HG03103 (cell line): ENCODE measurements at regions not wholly inside any gene's neighbourhood (a gene's known extent, or its start where the extent isn't known, plus 50 kb on each side); places are given as distances from the start of the nearest gene placed in this dataset.

Source experiments
- ATAC-seq: cut with Tn5 transposase; IDR thresholded peaks from one replicate; pipeline ENCODE4 v1.9.1; 2021; ENCODE audit warnings: low read depth; ENCODE audit not compliant: unreplicated experiment

DNA sequence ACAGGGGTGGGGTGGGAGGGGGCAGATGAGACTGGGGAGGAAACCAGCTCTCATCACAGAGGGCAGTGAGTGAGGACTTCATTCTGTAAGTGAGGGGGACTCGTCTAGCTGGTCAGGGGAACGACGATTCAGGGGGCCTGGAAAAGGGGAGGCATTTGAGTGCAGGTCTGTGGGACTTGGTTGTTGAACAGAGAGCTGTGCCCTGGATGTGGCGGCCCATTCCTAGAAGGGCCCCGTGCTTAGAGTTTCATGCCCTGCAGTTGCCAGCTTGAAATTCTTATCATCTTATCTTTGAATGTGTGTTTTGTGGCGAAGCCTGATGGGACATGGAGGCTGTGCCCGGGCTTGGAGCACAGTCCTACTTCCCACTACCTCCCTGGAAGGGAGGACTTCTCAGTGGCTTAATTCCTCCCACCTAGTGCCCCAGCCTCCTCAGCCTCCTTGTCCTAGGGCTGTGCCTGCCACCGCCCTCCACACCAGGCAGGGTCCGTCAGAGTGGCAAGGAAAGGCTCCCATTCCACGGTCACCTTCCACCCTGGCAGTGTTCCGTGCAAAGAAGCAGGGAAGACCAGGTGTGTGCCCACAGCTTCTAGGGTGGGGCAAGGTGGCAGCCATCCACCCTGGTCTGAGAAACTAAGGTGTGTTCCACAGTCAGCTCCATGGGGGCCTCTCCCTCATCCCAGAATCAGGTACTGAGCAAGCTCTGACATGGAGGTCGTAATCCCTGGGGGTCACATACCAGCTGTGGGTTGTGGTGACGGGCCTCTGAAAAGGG is 59.7 kb upstream of the LMO1 start:
- no peak for ATAC-seq

DNA sequence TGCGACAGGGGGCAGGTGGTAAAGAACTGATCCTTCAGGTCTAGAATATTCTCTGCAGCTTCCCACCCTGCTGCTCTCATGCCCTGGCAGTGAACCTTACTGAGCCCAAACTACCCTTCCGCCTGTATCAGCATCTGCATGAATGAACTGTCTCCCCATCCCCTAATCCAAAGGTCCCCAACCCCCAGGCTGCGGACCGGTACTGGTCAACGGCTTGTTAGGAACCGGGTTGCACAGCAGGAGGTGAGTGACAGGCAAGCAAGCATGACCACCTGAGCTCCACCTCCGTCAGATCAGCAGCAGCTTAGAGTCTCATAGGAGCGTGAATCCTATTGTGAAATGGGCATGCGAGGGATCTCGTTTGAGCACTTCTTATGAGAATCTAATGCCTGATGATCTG is 58.2 kb upstream of the LMO1 start:
- no peak for ATAC-seq

DNA sequence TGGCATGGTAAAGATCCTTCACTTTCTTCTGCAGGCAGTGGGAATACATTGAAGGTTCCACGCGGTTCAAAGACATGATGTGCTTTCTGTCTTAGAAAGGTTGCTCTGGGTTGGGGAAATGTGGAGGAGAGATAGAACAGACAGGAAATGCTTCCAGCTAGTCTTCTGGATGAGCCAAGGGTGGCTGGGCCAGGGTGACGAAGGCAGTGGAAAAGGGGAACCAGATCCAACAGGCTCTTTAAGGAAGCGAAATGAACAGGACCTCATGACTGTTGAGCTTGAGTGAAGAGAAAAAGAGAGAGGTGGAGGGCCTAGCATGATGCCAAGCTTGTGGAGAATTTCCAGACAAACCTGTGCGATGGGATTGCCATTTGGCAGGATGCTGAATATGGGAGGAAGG is 56.4 kb upstream of the LMO1 start:
- no peak for ATAC-seq

DNA sequence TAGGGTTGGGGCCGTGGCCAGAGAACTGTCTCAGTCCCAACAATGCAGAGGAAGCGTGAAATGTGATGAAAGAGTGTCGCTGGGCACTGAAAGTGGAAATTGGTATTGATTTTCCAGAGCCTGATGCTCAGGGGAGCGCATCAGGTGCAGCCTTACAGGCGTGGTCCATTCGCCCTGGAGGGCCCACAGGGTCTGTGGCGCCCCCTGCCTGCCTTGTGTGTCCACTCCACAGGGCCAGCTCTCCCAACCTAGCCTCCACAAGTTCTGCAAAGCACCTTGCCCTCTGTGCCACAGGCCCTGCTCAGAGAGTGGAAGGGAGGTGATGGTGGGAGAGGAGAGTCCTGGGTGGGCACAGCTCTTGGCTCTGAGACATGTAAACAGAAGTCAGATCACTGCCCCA is 54.9 kb upstream of the LMO1 start:
- no peak for ATAC-seq

DNA sequence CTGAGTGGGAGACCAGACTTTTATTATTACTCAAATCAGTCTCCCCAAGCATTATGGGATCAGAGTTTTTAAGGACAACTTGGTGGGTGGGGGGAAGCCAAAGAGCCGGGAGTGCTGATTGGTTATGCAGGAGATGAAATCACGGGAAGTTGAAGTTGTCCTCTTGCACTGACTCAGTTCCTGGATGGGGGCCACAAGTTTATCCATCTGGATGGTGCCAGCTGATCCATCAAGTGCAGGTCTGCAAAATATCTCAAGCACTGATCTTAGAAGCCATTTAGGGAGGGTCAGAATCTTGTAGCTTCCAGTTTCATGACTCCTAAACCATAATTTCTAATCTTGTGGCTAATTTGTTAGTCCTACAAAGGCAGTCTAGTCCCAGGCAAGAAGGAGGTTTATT is 53.5 kb upstream of the LMO1 start:
- ATAC-seq: no peak

DNA sequence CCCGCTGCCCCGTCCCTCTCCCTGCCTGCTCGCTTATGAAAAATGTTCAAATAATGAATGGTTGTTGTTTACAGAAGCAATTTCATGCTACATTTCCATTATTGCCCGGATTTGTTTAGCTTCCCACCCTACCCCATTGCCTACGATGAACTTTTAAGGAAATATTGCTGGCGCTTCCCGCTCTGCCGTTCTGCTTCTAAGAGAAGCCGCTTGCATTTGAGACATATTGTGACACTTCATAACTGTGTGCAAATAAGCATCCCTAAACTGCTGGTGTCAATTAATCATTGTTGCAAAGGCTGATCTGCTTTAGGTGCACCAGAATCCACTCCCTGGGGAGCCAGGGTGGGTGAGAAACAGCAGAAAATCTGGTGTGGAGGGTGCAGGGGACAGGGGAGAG is 52.3 kb upstream of the LMO1 start:
- no peak for ATAC-seq

DNA sequence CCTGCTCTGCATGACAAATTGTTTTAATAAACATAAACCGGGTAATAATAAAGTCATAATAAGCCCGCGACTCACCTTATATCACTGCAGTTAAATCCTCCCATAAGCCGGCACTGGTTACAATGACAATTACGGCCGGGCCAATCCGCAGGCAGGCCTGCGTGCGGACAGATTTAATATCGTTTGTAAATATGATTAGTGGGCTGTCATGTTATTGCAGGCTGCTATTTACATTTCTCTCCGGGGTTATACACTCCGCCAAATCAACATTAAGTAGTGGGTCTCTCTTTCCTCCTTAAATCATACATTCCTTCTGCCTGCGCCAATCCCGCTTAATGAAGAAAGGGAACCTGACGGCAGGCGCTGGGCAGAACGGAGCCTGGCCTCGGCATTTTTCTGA is 51.8 kb upstream of the LMO1 start:
- ATAC-seq: no peak

DNA sequence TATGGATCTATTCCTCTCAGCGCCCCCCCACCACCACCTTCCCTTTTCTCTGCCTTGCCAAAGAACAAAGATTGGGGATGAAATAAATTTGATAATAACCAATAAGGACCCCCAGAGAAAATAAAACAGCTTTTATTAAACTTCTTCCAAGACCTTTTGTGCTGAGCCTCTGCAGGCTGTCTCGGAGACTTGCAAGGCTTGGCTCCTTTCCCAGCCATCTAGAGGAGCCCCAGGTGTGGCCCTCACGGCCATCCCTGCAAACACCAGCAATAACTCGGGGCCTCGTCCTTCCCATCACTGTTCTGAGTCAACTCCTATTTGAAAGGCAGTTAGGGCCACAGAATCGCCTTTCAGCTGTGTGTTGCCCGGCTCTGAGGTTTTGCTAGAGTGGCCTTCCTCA is 51.2 kb upstream of the LMO1 start:
- no peak for ATAC-seq

DNA sequence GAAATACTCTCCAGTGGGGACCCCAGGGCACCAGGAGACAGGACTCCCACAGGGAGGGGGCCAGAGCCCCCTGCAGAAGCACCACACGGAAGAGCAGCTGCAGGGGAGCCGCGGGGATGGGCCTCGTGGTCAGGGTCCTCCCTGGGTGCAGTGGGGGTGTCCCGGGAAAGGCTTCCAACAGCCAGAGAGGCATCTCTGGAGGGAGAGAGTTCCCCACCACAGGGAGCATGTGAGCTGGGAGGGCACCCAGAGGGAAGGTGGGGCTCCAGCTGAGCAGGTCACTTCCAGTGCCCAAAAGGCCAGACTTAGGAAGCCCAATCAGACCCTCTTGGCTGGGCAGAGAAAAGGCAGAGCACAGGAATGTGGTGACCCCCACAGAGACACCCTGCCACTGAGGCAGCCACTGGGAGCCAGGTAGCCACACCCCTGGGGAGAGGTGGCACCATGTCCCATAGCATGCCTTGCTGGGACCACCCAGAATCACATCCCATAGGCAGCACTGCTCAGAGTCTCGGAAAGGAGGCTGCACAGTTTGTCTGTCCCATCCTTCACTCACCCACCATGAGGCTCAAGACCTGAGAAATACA is 49.9 kb upstream of the LMO1 start:
- no peak for ATAC-seq
